Fibroblast of villous mesenchyme (primary cell): ENCODE measurements at regions not wholly inside any gene's neighbourhood (a gene's known extent, or its start where the extent isn't known, plus 50 kb on each side); places are given as distances from the start of the nearest gene placed in this dataset.

Experiments
- DNase-seq: peaks from one replicate; pipeline ENCODE4 v3.0.0-alpha.2; 2010; ENCODE audit warnings: low read depth
- H3K4me3 ChIP-seq: 2 replicates; pipeline ENCODE4 v1.5.1; 2011; ENCODE audit warnings: low read depth, mild to moderate bottlenecking, low read length
- CTCF ChIP-seq: IDR thresholded peaks from 2 replicates; pipeline ENCODE4 v1.5.1; 2012; ENCODE audit warnings: low read depth, mild to moderate bottlenecking, low read length; ENCODE audit not compliant: insufficient read depth

GRCh38 chr10:36457751-36458150 lies 667.6 kb upstream of the ANKRD30A start:
- no peak for DNase-seq
- no peak for TF ChIP-seq CTCF
- H3K4me3 ChIP-seq = no peak overlapping the region

GRCh38 chr10:36455526-36456133 lies 669.8 kb upstream of the ANKRD30A start:
- no peak for TF ChIP-seq CTCF
- H3K4me3 ChIP-seq = no peak overlapping the region
- DNase-seq = no peak

- no peak overlapping the region for H3K4me3 ChIP-seq
- DNase-seq = no peak
- no peak for TF ChIP-seq CTCF
These were observed 672.5 kb upstream of the ANKRD30A start for GRCh38 chr10:36452851-36453250.

- no peak overlapping the region for H3K4me3 ChIP-seq
- DNase-seq = no peak
- no peak for TF ChIP-seq CTCF
These were observed 673.9 kb upstream of the ANKRD30A start for GRCh38 chr10:36451391-36451970.

- TF ChIP-seq CTCF = no peak
- H3K4me3 ChIP-seq = no peak overlapping the region
- peak; percentile 76 for DNase-seq
These were observed 675.0 kb upstream of the ANKRD30A start for GRCh38 chr10:36450380-36450779.

GRCh38 chr10:36448760-36449691 lies 676.4 kb upstream of the ANKRD30A start:
- no peak overlapping the region for H3K4me3 ChIP-seq
- peak; percentile 55 for DNase-seq
- no peak for TF ChIP-seq CTCF
